ENCODE measurements at regions not wholly inside any gene's neighbourhood (a gene's known extent, or its start where the extent isn't known, plus 50 kb on each side); places are given as distances from the start of the nearest gene placed in this dataset.

DNA sequence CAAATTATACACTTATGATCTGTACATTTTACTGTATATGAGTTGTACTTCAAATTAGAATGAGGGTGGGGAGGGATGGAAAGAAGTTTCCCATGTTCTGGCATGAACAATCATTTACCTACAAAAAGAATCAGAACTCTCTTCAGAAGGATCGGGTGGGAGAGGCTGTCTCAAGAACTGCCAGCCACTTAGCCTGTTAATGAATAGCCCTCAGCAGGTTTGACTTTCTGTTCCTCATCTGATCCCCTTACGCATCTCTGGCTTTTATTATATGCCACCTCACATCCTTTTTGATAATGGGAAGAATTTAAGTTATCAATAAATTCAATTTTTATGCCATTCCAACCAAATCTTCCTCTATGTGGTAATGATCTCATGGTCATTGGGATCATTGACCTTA, 168.3 kb upstream of the TGFBR2 start:
- TF ChIP-seq, protein P1, sequence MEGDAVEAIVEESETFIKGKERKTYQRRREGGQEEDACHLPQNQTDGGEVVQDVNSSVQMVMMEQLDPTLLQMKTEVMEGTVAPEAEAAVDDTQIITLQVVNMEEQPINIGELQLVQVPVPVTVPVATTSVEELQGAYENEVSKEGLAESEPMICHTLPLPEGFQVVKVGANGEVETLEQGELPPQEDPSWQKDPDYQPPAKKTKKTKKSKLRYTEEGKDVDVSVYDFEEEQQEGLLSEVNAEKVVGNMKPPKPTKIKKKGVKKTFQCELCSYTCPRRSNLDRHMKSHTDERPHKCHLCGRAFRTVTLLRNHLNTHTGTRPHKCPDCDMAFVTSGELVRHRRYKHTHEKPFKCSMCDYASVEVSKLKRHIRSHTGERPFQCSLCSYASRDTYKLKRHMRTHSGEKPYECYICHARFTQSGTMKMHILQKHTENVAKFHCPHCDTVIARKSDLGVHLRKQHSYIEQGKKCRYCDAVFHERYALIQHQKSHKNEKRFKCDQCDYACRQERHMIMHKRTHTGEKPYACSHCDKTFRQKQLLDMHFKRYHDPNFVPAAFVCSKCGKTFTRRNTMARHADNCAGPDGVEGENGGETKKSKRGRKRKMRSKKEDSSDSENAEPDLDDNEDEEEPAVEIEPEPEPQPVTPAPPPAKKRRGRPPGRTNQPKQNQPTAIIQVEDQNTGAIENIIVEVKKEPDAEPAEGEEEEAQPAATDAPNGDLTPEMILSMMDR (IDR thresholded peaks at IDR 0.05): no peak
- Histone ChIP-seq H3K27ac (peak overlapping the region in 6 of 10 donors; percentile 28 to 70 (median 52)), H3K4me3 (no peak overlapping the region), H3K9me3 (peaks cover 0 to 4% (median 0%) of the 10 kb centered on the region in 11 donors), H3K4me1 (peaks cover 0 to 51% (median 38%) of the 10 kb centered on the region in 9 donors), H3K36me3 (no peaks in the 10 kb centered on the region), H3K27me3 (no peaks in the 10 kb centered on the region)
- ATAC-seq (no peak), DNase-seq (no peak)
- WGBS, 2 donors: 95% methylated on average over 2 of the region's 2 CpGs
- intact Hi-C loops (cut with DNase I): loop anchor here in 3 of 10 donors (5.0 to 10.0 kb wide), 5 partner anchors 59 to 213 kb away; partner anchors contain the start of gene TGFBR2 (in 2 of the 3)

DNA sequence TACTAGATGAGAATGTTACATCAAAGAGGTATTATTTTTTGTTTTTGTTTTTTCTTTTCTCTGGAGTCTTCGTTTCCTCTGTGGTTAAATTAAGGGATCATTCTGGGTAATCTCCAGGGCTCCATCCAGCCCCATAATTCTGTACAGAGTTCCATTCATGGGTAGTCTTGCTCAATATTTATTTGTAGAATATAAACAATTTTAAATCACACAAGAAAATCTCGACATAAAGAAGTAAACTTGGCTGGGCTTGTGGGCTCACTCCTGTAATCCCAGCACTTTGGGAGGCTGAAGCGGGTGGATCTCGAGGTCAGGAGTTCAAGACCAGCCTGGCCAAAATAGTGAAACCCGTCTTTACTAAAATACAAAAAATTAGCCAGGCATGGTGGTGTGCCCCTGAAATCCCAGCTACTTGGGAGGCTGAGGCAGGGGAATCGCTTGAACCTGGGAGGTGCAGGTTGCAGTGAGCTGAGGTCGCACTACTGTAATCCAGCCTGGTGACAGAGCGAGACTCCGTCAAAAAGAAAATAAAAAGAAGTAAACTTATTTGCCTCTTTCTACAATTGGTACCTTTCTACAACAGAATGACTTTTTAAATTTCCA, 166.8 kb upstream of the TGFBR2 start:
- intact Hi-C loops (cut with DNase I): loop anchor here in 5 of 10 donors (2.0 to 10.0 kb wide), 10 partner anchors 58 to 325 kb away; partner anchors contain the start of gene TGFBR2 (in 2 of the 5)
- H3K36me3 ChIP-seq: no peaks in the 10 kb centered on the region
- TF ChIP-seq, protein P1 (IDR thresholded peaks at IDR 0.05): no peak
- H3K4me3 ChIP-seq: no peak overlapping the region
- H3K9me3 ChIP-seq: peaks cover 0 to 4% (median 0%) of the 10 kb centered on the region in 11 donors
- peaks cover 0 to 55% (median 48%) of the 10 kb centered on the region in 9 donors for H3K4me1 ChIP-seq
- ATAC-seq: no peak
- H3K27me3 ChIP-seq: no peaks in the 10 kb centered on the region
- WGBS, 2 donors: 90 to 95% methylated on average over 9 of the region's 9 CpGs
- DNase-seq: no peak
- peak overlapping the region in 9 of 10 donors; percentile 53 to 88 (median 74) for H3K27ac ChIP-seq

DNA sequence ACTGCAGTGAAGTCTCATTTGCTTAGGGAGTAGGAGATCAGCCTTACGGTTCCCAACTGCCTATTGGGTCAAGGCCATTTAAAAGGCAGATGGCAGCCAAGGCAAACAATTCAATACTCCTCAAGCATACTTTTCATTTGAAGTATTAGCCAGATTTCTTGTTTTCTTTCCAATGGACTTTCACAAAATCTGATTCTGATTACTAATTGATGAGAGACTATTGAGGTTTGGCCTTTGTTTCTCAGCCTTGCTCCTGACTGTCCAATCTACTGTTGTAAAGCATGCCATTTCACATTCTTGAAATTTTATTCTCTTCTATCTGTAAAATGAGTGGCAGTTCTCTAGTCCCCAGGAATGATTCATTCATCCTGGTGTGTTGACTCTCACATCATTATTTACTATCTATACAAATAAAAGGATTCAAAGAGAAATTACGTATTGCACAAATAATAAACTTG, 166.2 kb upstream of the TGFBR2 start:
- 54 to 56% methylated on average over 2 of the region's 2 CpGs for WGBS, 2 donors

DNA sequence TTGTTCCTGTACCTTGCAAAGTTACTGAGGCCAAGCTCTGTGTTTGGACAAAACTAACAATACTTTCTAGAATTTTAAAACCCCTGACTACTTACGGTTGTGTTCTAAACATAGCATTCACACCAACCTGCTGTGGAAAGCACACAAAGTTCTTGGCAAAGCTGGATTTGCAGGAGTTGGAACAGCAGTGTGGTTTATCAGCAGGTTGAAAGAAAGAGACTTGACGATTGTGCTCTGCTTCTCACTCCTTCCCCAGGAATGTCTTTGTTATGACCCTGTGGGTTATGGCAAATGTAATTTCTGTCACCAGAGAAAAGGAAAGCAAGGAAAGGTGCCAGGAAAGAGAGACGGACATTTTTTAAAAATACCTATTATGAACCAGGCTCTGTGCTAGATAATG, 165.5 kb upstream of the TGFBR2 start:
- H3K4me3 ChIP-seq: no peak overlapping the region
- intact Hi-C loops (cut with DNase I): loop anchor here in 4 of 10 donors (2.0 to 10.0 kb wide), 5 partner anchors 76 to 326 kb away; no protein-coding TSS in a partner anchor
- TF ChIP-seq, protein P1 (IDR thresholded peaks at IDR 0.05): no peak
- ATAC-seq (peak; percentile 55 to 96 (median 89)), DNase-seq (peak in 1 of 2 donors; percentile 44)
- H3K27me3 ChIP-seq: no peaks in the 10 kb centered on the region
- peaks cover 0 to 54% (median 44%) of the 10 kb centered on the region in 9 donors for H3K4me1 ChIP-seq
- peaks cover 0 to 4% (median 0%) of the 10 kb centered on the region in 11 donors for H3K9me3 ChIP-seq
- H3K36me3 ChIP-seq: no peaks in the 10 kb centered on the region
- H3K27ac ChIP-seq: peak overlapping the region; percentile 53 to 88 (median 74)
- WGBS, 2 donors: 31 to 39% methylated on average over 3 of the region's 3 CpGs

More for the DNA sequence above, 166.2 kb upstream of the TGFBR2 start:
- TF ChIP-seq, protein P1 (IDR thresholded peaks at IDR 0.05): no peak
- no peak overlapping the region for H3K4me3 ChIP-seq
- peaks cover 0 to 4% (median 0%) of the 10 kb centered on the region in 11 donors for H3K9me3 ChIP-seq
- DNase-seq (no peak), ATAC-seq (peak in 3 of 8 donors; percentile 25 to 33 (median 33))
- H3K27me3 ChIP-seq: no peaks in the 10 kb centered on the region
- H3K4me1 ChIP-seq: peaks cover 0 to 58% (median 49%) of the 10 kb centered on the region in 9 donors
- intact Hi-C loops (cut with DNase I): loop anchor here in 4 of 10 donors (2.0 to 10.0 kb wide), 5 partner anchors 77 to 325 kb away; no protein-coding TSS in a partner anchor
- H3K27ac ChIP-seq: peak overlapping the region; percentile 53 to 88 (median 74)
- H3K36me3 ChIP-seq: no peaks in the 10 kb centered on the region

Measured in heart right ventricle (tissue), 16 donors.